Esophagus muscularis mucosa (tissue), 4 donors: ENCODE measurements at regions not wholly inside any gene's neighbourhood (a gene's known extent, or its start where the extent isn't known, plus 50 kb on each side); places are given as distances from the start of the nearest gene placed in this dataset.

Source experiments
- EP300 ChIP-seq: sonication (generic); formaldehyde crosslinking; IDR thresholded peaks from one replicate; pipeline ENCODE4 v1.6.1; 2017; ENCODE audit warnings: antibody characterized with exemption
- POLR2A ChIP-seq: fragments of 450-650 bp; IDR thresholded peaks from one replicate; pipeline ENCODE4 v1.6.1; 2017; ENCODE audit warnings: antibody characterized with exemption, moderate library complexity, mild to moderate bottlenecking, low read depth
- POLR2AphosphoS5 ChIP-seq, 2 donors: sonication (generic); formaldehyde crosslinking; IDR thresholded peaks; one replicate each; pipeline ENCODE4 v1.6.1; 2017; ENCODE audit warnings: antibody characterized with exemption in 2 of 2
- TF ChIP-seq, protein P1 (sequence below), 3 experiments: fragments of 200-600 bp in 2 of 3; fragments of 450-650 bp in 1 of 3; sonication (generic) in 2 of 3; IDR thresholded peaks; one replicate each; pipeline ENCODE4 v1.5.1; 2017 to 2019; ENCODE audit warnings: antibody characterized with exemption in 3 of 3, mild to moderate bottlenecking in 2 of 3, moderate library complexity in 1 of 3

DNA sequence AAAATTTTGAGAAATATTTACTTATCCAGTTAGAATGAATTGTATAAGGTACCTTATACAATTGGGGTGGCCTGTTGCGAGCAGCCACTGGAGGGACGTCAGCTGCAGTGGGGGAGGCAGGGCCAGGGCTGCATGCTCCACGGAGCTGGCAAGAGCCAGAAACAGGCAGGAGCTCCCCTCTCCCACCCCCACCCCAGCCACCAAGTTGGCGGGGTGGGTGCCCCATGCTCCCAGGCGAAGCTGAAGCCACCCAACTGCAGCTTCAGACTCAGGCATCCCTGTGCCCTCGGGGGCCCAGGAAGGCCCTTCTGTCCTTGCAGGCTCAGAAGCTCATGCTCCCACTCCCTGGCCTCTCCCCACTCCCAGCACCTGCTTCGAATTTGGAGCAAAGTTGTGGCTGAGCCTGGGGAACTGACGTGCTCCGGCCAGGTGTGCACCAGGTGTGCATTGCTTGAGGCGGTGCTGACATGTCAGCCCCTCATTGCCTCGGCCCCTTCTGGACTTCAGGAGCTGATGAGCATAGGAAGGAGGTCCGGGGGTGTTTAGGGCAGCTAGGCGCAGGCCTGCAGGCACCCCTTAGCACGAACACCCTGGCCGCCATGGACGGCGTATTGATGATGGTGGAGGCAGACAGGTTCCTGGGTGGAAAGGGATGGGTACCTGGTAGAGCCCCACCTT, 743.8 kb upstream of the GBE1 start:
- TF ChIP-seq, protein P1, sequence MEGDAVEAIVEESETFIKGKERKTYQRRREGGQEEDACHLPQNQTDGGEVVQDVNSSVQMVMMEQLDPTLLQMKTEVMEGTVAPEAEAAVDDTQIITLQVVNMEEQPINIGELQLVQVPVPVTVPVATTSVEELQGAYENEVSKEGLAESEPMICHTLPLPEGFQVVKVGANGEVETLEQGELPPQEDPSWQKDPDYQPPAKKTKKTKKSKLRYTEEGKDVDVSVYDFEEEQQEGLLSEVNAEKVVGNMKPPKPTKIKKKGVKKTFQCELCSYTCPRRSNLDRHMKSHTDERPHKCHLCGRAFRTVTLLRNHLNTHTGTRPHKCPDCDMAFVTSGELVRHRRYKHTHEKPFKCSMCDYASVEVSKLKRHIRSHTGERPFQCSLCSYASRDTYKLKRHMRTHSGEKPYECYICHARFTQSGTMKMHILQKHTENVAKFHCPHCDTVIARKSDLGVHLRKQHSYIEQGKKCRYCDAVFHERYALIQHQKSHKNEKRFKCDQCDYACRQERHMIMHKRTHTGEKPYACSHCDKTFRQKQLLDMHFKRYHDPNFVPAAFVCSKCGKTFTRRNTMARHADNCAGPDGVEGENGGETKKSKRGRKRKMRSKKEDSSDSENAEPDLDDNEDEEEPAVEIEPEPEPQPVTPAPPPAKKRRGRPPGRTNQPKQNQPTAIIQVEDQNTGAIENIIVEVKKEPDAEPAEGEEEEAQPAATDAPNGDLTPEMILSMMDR (IDR thresholded peaks at IDR 0.05): no peak
- no peak for TF ChIP-seq POLR2AphosphoS5 (IDR thresholded peaks at IDR 0.05)
- no peak for TF ChIP-seq EP300
- TF ChIP-seq POLR2A: no peak
